Adrenal gland (tissue), 5 donors: ENCODE measurements at regions not wholly inside any gene's neighbourhood (a gene's known extent, or its start where the extent isn't known, plus 50 kb on each side); places are given as distances from the start of the nearest gene placed in this dataset.
"Not testable (repeated sequence)": the region's sequence is repeated elsewhere in the genome, so short reads cannot be mapped to it uniquely, and the experiment has no call there.

Source experiments
- CTCF ChIP-seq, 6 experiments: fragments of 450-650 bp in 4 of 6; fragments of 200-600 bp in 2 of 6; sonication (generic) in 1 of 6; IDR thresholded peaks; 1 replicate in 5 of 6; 2 replicates in 1 of 6; pipeline versions ENCODE4 v1.5.1 to v1.8.0; 2016 to 2021; ENCODE audit warnings: antibody characterized with exemption in 6 of 6, mild to moderate bottlenecking in 2 of 6, moderate library complexity in 1 of 6
- POLR2A ChIP-seq, 2 donors: fragments of 450-650 bp; IDR thresholded peaks; one replicate each; pipeline ENCODE4 v1.6.1; 2017; ENCODE audit warnings: antibody characterized with exemption in 2 of 2, mild to moderate bottlenecking in 2 of 2, moderate library complexity in 1 of 2
- donor health status: DM: no; HTN: no; CAD: no.

GRCh38 chr14:37780731-37781130 lies 185.3 kb downstream of the TTC6 start:
- TF ChIP-seq CTCF, POLR2A (IDR thresholded peaks at IDR 0.05): not testable (repeated sequence)
